GM21390 (cell line): ENCODE measurements at regions not wholly inside any gene's neighbourhood (a gene's known extent, or its start where the extent isn't known, plus 50 kb on each side); places are given as distances from the start of the nearest gene placed in this dataset.

ENCODE experiments used
- ATAC-seq: cut with Tn5 transposase; IDR thresholded peaks from one replicate; pipeline ENCODE4 v1.9.1; 2021; ENCODE audit not compliant: unreplicated experiment

DNA sequence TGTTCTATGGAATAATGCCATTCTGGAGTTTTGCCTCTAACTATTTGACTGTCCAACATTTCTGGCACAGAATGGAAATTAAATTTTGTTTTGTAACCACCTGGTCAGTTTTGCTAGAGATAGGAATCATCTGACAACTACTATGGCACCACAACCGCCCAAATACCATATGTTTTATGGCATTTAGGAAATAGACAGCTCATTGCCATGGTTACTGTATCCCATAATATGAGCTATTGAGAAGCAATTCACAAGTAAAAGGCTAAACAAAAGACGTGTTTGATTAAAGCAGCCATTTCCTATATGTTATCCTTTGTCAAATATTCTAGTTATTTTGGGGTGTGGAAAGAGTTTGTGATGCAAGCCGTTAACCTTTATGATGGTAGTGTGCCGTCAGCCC is 1105.3 kb upstream of the LCORL start:
- ATAC-seq: no peak

GRCh38 chr4:19123681-19124080 is 1102.1 kb upstream of the LCORL start:
- ATAC-seq: no peak

DNA sequence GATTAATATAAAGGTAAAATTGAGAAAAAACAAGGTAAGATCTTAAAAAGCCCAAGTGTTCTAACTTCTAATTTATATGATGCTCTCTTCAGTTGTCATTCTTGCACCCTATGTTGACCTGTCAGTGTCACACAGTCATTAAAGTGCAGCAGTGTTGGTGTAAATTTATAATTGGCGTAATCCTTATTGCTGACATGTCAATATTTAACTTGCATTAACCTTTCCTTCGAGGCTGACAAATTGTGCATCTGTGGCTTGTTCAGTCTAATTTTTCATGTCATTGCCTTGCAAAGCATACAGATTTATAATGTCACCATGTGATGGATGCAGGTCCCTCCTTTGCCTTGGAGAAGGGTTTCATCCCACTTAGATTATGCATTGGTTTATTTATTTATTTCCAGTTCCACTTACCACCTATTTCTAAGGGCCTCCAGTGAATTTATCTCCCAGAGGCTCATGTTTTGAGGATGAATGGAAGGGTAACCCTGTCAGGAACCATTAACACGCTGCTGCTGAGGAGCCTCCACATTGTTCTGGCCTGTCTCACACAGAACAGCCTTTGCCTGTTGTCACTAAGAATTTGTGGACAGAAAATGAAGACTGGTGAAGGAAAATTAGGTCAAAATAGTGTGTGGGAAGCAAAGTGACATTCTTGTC is 1098.5 kb upstream of the LCORL start:
- no peak for ATAC-seq

DNA sequence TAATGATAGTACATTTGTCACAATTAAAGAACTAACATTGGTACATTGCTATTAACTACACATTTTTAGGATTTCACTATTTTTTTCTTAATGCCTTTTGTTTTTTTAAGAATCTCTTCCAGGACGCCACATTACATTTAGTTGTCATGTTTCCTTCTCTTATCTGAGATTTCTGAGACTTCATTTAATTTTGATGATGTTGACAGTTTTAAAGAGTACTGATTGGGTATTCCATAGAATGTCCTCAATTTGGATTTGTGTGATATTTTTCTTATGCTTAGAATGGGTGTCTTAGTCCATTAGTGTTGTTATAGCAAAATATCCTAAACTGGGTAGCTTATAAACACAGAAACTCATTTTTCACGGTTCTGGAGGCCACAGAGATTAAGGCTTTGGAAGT is 1095.5 kb upstream of the LCORL start:
- no peak for ATAC-seq

- no peak for ATAC-seq
Observed at GRCh38 chr4:19104176-19104575, 1082.6 kb upstream of the LCORL start.

DNA sequence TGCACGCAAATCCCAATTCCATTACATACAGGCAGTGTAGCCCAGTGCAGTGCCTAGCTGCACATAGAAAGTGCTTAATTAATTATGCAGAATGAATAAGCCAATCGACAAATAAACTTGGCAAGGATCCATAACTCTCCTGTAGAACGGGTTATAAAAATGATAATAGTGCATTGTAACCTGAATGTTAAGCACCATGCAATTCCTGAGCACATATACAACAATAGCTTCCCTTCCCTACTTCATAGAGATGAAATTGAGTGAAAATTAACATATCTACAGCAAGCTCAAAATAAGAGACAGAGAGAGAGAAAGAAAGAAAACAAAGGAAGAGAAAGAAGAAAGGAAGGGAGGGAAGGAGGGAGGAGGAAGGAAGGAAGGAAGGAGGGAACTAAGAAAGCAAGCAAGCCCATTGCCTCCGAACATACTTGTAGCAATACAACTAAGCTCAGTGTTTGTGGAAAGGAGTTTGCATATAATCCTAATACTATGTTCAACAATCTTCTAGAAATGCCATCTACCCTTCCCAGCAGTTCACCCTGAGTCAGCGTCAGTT is 1074.0 kb upstream of the LCORL start:
- no peak for ATAC-seq

GRCh38 chr4:19093951-19094350 is 1072.4 kb upstream of the LCORL start:
- no peak for ATAC-seq

DNA sequence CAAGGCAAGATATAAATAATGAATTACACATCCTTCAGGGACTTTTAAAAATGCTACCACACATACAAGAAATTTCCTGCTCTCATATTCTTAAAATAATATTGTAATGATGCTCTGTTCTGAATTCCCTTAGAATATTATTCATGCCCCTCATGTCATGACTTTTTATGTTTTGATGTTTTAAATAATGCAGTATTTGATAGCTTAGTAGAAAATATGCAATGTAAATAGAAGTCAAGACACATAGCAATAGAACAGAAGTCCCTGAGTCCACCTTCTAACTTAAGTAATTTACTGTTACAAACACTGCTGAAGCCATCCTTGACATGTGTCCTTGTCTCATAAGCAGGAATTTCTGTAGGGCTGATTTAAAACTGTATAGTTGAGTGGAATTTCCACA is 1071.2 kb upstream of the LCORL start:
- ATAC-seq: no peak

GRCh38 chr4:19074036-19074435 is 1052.5 kb upstream of the LCORL start:
- no peak for ATAC-seq

DNA sequence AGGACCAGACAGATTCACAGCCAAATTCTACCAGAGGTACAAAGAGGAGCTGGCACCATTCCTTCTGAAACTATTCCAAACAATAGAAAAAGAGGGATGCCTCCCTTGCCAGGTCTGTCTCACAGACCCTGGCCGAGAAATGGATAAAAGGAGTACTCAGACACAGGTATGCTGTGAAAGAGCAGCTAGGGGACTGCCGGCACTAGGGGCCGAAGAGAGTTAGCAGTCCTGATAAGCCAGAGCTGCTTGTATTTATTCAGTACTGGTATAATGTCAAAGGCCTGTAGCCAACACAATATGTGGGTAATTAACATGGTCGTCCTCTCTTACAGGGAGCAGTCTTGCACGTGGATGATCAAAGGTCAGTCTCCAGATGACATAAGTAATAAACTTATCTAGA is 1042.1 kb upstream of the LCORL start:
- ATAC-seq: no peak

GRCh38 chr4:19054916-19055315 is 1033.4 kb upstream of the LCORL start:
- no peak for ATAC-seq

DNA sequence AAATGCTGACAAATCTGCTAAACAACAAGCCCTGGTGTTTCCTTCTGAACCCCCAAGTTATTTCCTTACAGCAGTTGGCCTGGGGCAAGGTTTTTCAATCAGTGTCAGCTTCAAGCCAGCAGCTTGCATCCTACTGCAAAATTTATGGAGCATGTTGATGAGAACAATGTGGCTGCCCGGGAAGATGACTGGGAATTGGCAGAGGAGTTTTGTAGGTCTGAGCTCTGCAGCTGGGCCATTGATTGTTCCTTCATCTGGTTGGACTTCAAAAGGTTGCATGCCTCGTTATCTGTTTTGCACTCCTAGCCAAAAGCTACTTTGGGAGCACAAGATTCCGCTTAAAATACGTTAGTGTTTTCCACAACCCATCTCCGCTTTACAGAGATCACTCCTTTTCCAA is 1030.3 kb upstream of the LCORL start:
- no peak for ATAC-seq

GRCh38 chr4:19047279-19047880 is 1025.8 kb upstream of the LCORL start:
- no peak for ATAC-seq

- ATAC-seq: no peak
Observed at GRCh38 chr4:19039816-19040215, 1018.3 kb upstream of the LCORL start.

- no peak for ATAC-seq
Observed at GRCh38 chr4:19038231-19038630, 1016.7 kb upstream of the LCORL start.

DNA sequence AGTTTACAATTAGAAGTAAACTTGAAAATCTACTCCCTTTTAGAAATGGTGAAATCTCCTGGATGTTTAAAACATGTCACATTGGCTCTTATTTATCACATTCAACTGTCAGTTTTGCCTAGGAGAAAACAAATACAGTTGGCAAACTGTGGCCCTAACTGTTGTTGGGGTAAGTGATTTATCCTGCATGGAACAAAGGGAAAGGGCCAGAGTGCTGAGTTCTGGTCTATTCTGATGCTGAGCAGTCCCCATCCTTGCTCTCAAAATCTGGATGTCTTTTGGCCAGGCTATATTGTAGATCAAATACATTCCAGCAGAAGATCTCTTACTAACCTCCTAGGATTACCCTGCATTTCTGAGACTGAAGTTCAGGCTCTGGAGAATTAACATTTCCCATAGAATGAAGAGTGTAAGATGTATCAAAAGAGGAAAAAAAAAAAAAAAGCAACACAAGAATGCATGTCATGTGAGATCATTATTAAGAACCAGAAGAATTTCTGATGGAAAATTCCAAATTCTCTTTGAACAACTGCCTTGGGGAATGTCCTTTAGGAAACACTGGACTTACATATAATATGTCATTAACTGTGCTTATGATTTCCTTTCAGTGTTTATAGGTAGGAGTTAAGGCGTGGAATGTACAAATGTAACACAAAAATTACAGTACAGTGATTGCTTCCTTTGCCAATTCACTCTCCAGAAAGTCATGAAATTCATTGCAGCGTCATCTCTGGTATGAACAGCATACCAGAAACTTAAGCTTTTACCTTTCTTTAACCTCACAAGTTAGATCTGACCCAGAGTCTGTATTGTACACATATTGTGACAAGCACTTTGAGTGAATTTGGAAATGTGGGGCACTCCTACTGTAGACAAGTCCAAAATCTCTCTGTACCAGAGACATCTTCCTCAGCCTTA is 1012.5 kb upstream of the LCORL start:
- no peak for ATAC-seq

DNA sequence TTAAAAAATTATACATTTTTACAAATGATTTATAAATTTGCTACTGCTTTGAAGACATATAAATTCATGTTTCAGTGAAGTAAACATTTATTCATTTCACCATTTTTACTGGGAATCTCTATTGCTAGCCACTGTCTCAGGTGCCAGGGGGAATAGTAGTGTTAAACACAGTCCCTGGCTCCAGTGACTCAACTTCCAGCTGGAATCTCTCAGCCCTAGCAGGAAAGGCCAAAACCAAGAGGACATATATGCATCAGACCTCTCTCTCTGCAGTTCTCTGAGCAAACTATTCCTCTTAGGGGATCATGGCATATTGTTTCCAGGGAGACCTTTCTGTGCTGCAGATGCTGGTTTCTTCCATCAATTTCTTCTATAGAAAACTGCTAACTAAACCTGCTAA is 1009.0 kb upstream of the LCORL start:
- ATAC-seq: no peak

- no peak for ATAC-seq
Observed at GRCh38 chr4:19030048-19030447, 1008.5 kb upstream of the LCORL start.

DNA sequence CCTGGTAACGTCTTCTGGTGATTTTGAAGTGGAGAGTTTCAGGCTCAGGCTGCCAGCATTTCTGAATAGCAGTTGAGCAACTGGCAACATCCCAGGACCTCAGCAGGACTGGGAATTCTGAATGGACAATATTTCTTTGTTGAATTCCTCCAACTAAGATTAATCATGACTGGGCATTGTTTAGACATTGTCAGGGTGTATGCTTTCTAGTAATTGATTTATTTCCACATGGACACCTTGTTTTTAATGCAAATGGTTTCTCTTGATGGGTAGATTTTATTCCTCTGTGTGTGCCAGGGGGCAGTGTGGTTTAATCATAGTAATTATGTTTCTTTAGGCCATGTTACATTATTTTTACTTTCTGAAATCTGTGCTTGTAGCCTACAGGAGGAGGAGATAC is 1004.7 kb upstream of the LCORL start:
- ATAC-seq: no peak

GRCh38 chr4:19025031-19025430 is 1003.5 kb upstream of the LCORL start:
- ATAC-seq: no peak

GRCh38 chr4:19024047-19024446 is 1002.5 kb upstream of the LCORL start:
- no peak for ATAC-seq

DNA sequence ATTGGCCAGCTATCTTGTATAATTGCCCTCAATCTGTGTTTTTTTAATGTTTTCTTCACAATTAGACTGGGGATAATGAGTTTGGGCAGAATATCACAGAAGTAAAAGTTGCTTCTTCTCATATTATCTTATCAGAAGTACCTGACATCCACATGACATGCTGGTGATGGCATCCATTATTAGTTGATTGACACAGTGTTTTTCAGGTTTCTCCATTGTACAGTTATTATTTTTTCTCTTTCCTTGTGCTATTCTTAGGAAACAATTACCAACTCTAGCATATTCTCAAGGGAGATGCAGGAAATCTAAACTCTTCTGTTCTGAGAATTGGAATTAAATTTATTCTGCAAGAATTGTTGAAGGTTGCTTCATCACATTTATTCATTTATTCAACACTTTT is 1000.1 kb upstream of the LCORL start:
- ATAC-seq: no peak
